ENCODE measurements at regions not wholly inside any gene's neighbourhood (a gene's known extent, or its start where the extent isn't known, plus 50 kb on each side); places are given as distances from the start of the nearest gene placed in this dataset.

DNA sequence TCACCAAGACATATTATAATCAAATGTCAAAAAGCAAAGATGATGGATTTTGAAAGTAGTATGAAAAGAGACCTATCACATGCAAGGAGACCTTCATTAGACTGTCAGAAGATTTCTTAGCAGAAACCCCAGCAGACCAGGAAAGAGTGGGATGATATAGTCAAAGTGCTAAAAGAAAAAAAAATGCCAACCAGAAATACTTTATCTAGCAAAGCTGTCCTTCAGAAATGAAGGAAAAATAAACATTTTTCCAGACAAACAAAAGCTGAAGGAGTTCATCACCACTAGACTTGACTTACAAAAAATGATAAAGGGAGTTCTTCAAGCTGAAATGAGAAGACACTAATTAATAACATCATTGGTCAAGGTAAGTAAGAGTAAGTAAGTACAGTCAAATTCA lies 251.2 kb upstream of the SASH1 start:
- no peaks in the 10 kb centered on the region for H3K79me2 ChIP-seq (ENCODE audit: insufficient read depth, low read length)
- H3K36me3 ChIP-seq (ENCODE audit: insufficient read depth, low read length): no peaks in the 10 kb centered on the region
- no peaks in the 10 kb centered on the region for H3K27me3 ChIP-seq (ENCODE audit: insufficient read depth, low read length)
- no peaks in the 10 kb centered on the region for H3K9me3 ChIP-seq (ENCODE audit: low read depth, low read length)
- DNase-seq (ENCODE audit: insufficient read length, low spot score, missing footprints): no peak
- no peak for TF ChIP-seq CTCF (IDR thresholded peaks at IDR 0.05; ENCODE audit: extremely low read depth, low read depth, low read length)
- H2AFZ ChIP-seq (ENCODE audit: low read length): no peak overlapping the region
- no peak overlapping the region for H3K4me3 ChIP-seq (ENCODE audit: insufficient read depth, low read length)
- H3K27ac ChIP-seq (ENCODE audit: low read depth, low read length): no peak overlapping the region
- H4K20me1 ChIP-seq (ENCODE audit: insufficient read depth, low read length): no peaks in the 10 kb centered on the region
- H3K4me1 ChIP-seq (ENCODE audit: insufficient read depth, low read length): no peaks in the 10 kb centered on the region
- H3K4me2 ChIP-seq (ENCODE audit: insufficient read depth, low read length): no peak overlapping the region

GRCh38 chr6:148103436-148103835 lies 239.2 kb upstream of the SASH1 start:
- Histone ChIP-seq H3K36me3 (ENCODE audit: insufficient read depth, low read length) (no peaks in the 10 kb centered on the region), H3K27me3 (ENCODE audit: insufficient read depth, low read length) (no peaks in the 10 kb centered on the region), H4K20me1 (ENCODE audit: insufficient read depth, low read length) (no peaks in the 10 kb centered on the region), H3K79me2 (ENCODE audit: insufficient read depth, low read length) (no peaks in the 10 kb centered on the region), H3K27ac (ENCODE audit: low read depth, low read length) (no peak overlapping the region), H3K4me1 (ENCODE audit: insufficient read depth, low read length) (no peaks in the 10 kb centered on the region), H3K4me3 (ENCODE audit: insufficient read depth, low read length) (no peak overlapping the region), H3K4me2 (ENCODE audit: insufficient read depth, low read length) (no peak overlapping the region), H2AFZ (ENCODE audit: low read length) (no peak overlapping the region), H3K9me3 (ENCODE audit: low read depth, low read length) (no peaks in the 10 kb centered on the region)
- TF ChIP-seq CTCF (IDR thresholded peaks at IDR 0.05; ENCODE audit: extremely low read depth, low read depth, low read length): no peak
- DNase-seq (ENCODE audit: insufficient read length, low spot score, missing footprints): no peak

GRCh38 chr6:148104131-148104530 lies 238.5 kb upstream of the SASH1 start:
- Histone ChIP-seq H3K27me3 (ENCODE audit: insufficient read depth, low read length) (no peaks in the 10 kb centered on the region), H2AFZ (ENCODE audit: low read length) (no peak overlapping the region), H3K4me3 (ENCODE audit: insufficient read depth, low read length) (no peak overlapping the region), H3K4me1 (ENCODE audit: insufficient read depth, low read length) (no peaks in the 10 kb centered on the region), H3K79me2 (ENCODE audit: insufficient read depth, low read length) (no peaks in the 10 kb centered on the region), H3K4me2 (ENCODE audit: insufficient read depth, low read length) (no peak overlapping the region), H3K36me3 (ENCODE audit: insufficient read depth, low read length) (no peaks in the 10 kb centered on the region), H4K20me1 (ENCODE audit: insufficient read depth, low read length) (no peaks in the 10 kb centered on the region), H3K27ac (ENCODE audit: low read depth, low read length) (no peak overlapping the region), H3K9me3 (ENCODE audit: low read depth, low read length) (no peaks in the 10 kb centered on the region)
- TF ChIP-seq CTCF (IDR thresholded peaks at IDR 0.05; ENCODE audit: extremely low read depth, low read depth, low read length): no peak
- DNase-seq (ENCODE audit: insufficient read length, low spot score, missing footprints): no peak

- no peaks in the 10 kb centered on the region for H3K9me3 ChIP-seq (ENCODE audit: low read depth, low read length)
- H3K36me3 ChIP-seq (ENCODE audit: insufficient read depth, low read length): no peaks in the 10 kb centered on the region
- no peak overlapping the region for H2AFZ ChIP-seq (ENCODE audit: low read length)
- no peak for TF ChIP-seq CTCF (IDR thresholded peaks at IDR 0.05; ENCODE audit: extremely low read depth, low read depth, low read length)
- no peak for DNase-seq (ENCODE audit: insufficient read length, low spot score, missing footprints)
- H3K4me3 ChIP-seq (ENCODE audit: insufficient read depth, low read length): no peak overlapping the region
- H3K79me2 ChIP-seq (ENCODE audit: insufficient read depth, low read length): no peaks in the 10 kb centered on the region
- H3K4me2 ChIP-seq (ENCODE audit: insufficient read depth, low read length): no peak overlapping the region
- no peaks in the 10 kb centered on the region for H3K27me3 ChIP-seq (ENCODE audit: insufficient read depth, low read length)
- no peaks in the 10 kb centered on the region for H3K4me1 ChIP-seq (ENCODE audit: insufficient read depth, low read length)
- H3K27ac ChIP-seq (ENCODE audit: low read depth, low read length): no peak overlapping the region
- H4K20me1 ChIP-seq (ENCODE audit: insufficient read depth, low read length): no peaks in the 10 kb centered on the region
Observed at GRCh38 chr6:148105695-148106094, 236.9 kb upstream of the SASH1 start.

All from osteoblast (primary cell).